NOMO-1 treated with DMSO at 0.1 percent for 48 hours (cell line): ENCODE measurements at regions not wholly inside any gene's neighbourhood (a gene's known extent, or its start where the extent isn't known, plus 50 kb on each side); places are given as distances from the start of the nearest gene placed in this dataset.
A peak's percentile ranks its signal among the peaks of the same experiment; 100 is the strongest.

ENCODE experiments used
- DNase-seq: peaks from one replicate; lab custom pipeline; 2025; ENCODE audit not compliant: unreplicated experiment; lab: John Stamatoyannopoulos, UW

DNA sequence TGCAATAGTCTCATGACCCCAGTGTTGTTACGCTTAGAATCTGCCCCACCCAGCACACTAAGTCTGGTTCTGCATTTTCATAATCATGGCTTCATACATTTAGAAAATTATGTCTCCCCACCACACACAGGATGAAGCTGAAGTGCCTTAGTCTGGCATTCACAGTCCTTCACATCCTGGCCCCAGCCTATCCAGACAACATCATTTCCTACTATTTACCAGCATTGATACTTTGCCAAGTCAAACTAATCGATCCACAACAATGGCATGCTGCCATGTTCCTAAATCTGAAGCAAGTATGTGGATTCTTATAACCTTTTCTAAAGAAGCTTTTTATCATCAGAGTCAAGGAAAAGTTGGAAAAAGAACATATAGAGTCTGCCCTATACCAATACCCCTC lies 132.4 kb upstream of the FBXL4 start:
- DNase-seq = no peak

DNA sequence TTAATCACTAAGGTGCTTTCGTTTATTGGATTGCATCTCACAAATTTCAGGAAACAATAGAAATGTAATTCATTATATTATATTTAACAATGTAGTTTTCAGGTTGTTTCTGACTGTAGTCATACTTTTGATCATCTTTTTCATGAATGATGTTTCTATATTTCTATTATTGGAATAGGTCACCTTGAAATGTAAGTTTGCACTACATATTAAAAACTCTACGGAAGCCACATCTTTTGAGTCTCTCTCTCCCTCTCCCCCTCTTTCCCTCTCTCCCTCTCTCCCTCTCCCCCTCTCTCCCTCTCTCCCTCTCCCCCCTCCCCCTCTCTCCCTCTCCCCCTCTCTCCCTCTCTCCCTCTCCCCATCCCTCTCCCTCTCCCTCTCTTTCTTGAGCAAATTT lies 131.3 kb upstream of the FBXL4 start:
- no peak for DNase-seq

DNA sequence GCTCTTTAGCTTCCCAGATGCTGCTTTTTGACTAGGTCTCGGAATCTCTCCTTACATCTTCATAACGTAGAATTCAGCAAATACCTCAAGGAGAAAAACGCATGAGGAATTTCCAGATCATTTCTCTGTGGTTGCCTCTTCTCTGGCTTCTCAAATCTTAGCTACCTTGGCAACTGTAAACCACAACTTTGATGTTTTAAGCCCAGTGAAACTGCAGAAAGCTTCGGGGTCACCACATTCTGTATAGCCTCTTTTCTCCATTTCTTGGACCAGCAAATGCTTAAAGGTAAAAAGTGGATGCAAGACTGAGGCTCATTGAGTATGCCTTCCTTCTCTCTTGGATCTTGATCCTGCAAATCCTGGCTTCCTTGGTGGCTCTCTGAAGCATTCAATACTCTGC lies 125.5 kb upstream of the FBXL4 start:
- DNase-seq = no peak

DNA sequence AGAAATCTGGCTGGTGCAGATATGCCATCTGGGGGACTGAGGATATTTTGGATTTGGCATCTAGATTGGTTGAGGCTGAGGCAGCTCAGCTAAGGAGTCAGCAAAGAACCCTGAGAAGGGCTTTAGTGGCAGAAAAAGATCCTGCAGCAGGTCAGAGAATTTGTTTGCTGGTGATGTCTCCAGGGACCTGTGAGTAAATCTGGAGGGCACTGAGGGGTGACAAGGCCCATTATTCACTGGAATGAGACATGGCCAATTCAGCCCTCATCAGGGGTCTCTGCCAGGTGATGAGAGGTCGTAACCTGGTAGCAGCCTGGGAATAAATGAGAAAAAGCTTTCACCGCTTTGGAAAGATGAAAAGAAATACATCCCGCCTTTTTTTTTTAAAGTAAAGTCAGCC lies 118.3 kb upstream of the FBXL4 start:
- DNase-seq = no peak

DNA sequence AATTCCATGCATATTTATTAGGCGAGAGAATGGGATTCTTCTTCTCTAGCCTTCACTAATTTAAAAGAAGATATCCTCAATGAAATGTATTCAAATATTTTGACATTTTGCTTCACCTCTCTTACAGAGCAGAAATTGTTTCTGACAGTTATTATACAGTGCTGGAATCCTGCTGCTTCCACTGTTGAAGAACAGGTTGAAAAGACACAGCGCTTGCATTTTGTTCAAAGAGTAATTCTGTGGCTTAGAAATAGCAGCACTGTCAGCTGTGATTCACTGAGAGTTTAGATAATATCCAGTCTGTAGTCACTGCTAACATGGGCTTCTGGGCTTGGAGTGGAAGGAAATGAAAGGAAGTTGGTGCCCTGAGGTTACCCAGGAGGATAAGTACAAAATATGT lies 117.1 kb upstream of the FBXL4 start:
- no peak for DNase-seq

DNA sequence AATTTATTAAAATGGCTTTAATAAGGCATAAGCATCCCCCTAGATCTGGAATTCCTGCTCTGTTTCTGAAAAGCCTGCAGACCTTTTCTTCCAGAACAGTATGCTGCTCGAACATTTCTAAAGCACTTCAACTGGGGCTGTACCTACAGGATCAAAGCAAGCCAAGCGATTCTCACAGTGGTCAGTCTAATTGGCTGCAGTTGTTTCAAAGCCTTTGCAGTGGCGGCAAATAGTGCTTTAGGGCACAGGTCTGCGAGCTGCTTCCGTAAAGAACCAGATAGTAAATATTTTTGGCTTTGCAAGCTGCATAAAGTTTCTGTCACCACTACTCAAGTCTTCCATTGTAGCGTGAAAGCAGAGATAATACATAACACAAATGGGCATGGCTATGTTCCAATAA lies 88.9 kb upstream of the FBXL4 start:
- DNase-seq = no peak

DNA sequence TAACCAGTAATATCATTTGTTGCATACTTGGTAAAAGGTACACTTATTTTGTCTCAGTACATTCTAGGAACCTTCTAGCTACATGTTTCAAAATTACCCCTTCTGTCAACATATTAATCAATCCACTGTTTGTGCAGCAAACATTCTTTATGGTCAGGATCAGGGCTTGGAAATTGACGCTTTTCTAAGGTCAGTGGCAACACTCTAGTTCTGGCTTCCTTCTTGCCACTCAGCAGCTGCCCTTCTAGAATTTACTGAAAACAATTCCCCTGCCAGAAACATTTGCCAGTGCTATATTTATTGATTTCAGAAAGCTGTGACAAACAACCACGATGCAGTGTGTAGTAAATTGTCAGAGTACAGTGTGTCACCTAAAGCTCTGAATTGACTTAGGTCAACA lies 84.7 kb upstream of the FBXL4 start:
- no peak for DNase-seq

DNA sequence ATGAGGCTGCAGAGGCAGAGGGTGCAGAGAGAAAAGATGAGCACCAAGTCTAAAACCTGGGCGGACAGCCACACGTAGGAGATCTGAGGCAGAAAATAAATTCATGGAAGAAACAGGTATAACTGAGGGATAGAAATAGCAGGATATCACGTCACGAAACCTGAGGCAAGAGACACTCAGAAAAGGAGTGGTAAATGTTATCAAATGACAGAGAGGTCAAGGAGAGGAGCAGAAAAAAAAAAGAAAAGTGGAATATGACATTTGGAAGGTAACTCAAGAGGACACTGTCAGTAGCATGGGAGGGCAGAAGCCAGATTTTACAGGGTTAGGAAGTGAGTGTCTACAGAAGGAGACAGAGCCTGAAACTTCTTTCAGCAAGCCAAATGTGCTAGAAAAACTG lies 84.2 kb upstream of the FBXL4 start:
- DNase-seq = no peak

DNA sequence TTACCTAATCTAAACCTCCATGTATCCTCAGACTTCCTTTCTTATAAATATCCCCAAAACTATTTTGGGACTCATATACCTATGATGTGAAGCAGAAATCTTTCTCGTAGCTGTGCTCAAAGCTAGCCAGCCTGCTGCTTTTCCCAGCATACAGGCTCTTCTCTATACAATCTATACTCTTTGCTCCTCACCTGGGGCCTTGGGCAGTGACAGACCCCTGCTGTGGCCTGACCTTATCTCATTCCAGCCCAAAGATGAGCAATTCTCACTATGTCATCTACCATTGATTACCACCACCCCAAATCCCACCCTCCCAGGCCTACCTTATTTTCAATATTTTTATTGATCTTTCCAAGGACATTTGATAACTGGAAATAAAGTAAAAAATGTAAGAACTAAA lies 83.2 kb upstream of the FBXL4 start:
- DNase-seq = no peak

DNA sequence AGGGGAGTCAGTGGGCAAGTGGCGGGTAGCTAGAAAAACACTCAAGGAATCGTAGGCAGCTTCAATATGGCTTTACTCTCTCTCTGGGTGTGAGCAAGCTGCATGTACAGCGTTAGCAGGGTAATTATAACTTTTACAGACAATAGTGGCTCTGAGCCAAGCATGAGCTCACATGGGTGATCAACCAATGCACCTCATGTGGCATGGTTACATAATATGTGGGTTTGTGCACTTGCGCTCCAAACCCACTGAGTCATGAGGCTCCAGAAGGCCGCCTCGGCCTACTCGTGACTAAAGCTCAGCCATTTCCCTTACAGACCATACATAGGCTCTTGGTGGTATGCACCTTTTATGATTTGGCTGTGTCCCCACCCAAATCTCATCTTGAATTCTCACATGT lies 78.4 kb upstream of the FBXL4 start:
- DNase-seq = no peak

DNA sequence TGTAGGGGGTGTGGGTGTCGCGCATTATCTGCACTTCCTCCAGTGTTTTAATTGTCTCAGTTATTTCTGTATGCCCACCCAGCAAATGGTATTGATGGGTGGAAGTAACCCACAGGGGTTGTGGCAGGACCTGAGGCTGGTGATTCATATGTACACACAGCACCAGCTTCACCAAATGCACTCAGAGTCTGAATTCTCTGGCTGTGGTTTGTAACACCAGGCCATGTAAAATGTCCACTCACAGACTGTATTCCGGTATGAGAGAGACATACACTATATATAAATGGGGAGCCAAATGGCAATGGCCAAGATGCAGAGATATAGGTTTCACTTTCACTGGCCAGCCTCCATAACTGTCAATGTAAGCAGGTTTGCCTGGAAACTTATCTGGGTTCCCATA lies 76.3 kb upstream of the FBXL4 start:
- no peak for DNase-seq

DNA sequence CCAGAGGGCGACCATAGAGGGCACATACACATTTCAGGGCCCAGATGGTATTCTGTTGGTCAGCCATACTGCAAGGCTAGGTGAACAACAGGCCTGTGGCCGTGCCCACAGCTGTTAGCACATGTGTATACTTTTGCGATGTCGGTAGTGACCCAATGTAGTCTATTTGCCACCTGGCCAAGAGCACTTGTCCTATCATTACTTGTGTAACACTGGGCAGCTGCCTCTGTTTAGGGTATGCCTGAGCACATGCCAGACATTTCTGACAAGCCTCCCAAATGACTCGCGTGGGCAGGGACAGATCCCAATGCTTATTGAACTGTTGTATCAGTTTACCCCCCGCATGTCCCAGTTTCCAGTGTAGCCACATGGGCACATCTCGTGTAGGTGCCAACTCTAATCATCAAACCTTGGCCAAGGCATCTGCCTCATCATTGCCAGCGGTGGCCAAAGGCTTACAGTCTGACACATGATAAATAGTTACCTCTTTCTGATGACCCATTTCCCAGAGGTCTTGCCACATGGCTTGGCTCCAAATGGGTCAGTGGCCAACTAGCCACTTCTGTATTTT lies 74.4 kb upstream of the FBXL4 start:
- DNase-seq = no peak

DNA sequence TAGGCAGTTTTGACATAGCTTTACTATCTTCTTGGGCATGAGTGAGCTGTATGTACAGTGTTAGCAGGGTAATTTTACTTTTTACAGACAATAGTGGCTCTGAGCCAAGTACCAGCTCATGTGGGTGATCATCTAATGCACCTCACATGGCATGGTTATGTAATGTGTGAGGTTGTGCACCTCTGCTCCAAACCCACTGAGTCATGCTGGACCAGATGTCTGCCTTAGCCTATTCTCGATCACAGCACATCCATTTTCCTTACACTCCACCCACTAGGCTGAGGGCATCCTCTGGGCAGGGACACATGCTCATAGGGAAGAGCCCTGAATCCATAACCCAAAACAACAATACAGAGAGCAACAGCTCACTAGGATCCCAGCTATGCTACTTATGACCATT lies 71.6 kb upstream of the FBXL4 start:
- DNase-seq = no peak

DNA sequence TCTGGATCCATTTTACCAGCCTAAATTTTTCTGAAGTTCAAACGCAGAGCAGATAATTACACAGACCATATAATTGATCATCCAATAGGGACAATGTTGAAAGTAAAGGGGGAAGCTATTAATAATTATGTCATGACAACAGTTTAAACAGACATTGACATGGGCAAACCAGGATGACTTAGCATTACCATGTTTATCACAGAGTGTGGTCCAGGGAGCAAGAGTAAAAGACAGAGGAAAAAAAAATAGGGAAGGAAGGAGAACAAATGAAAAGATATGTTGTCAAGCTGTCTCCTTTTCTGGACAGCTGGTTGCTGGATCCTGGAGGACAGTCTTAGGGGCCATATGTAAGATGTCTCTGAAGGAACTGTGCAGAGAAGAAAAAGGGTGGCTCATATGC lies 69.4 kb upstream of the FBXL4 start:
- no peak for DNase-seq

DNA sequence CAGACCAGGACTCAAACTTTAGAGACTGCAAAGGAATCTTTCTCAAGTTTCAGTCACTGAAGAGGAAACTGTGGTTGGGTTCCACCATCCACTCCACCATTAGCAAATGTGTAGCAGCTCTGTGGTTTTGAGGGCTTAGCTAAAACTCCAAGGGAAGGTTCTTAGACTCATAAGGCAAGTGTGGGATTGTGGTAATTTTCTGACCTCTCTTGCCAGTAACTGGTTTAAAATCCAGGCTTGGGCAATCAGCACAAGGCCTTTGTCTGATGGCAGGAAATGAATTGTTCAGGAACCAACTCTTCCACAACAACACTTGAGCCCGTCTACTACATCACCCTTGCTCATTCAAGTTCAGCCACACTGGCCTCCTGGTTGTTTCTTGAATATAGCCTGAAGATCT lies 68.6 kb upstream of the FBXL4 start:
- peak; percentile 27 for DNase-seq

DNA sequence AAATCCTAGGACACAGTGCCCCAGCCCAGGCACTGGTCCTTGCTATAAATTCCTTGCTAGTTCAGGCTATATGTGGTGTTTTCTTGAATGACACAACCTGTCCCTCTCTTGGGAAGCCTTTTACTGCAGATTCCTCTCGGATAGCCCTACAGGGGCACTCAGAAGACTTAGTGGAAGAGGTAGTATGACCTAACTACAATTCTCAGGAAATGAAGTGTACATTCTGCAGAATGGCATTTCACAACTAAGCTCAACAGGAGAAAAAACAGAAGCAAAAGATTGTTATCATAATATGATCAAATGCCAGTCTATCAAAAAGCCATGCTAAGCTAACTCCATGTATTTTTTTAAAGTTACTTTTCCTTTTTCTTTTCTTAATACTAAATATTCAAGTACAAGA lies 66.3 kb upstream of the FBXL4 start:
- DNase-seq = no peak

DNA sequence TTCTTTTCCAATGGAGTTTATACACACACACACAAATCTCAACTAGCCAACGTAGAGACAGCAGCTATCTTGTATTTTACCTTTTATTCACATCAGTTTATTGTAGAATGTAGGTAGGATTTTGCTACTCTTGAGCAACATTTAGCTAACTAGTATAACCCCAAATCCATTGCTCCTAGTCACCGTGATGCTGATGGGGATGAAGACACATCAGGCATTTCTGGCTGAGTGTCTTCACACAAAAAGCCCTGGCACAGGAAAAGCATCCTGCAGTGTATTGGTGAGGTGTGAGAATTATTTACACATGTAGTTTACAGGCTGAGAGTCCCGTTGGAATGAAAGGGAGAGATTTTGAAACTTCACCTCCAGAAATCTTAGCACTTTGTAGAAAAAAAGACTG lies 65.9 kb upstream of the FBXL4 start:
- DNase-seq = no peak

DNA sequence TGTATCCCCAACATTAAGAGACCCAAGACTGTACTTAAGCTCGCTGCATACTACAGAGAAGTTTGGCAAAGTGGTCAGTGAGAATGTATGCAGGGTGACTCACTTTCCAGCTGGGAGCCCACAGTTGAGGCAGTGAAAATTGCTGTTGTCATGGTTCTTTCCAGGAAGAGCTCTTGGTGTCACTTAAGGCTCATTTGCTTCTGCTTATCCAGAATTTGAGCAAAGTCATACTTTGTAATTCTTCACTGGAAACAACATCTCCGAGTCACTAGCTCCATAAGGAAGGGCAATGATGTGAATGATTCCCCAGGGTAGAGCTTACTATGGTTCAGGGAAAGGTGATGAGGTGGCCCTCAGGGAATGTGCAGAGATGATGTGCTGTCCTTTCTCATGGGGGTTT lies 65.4 kb upstream of the FBXL4 start:
- no peak for DNase-seq

DNA sequence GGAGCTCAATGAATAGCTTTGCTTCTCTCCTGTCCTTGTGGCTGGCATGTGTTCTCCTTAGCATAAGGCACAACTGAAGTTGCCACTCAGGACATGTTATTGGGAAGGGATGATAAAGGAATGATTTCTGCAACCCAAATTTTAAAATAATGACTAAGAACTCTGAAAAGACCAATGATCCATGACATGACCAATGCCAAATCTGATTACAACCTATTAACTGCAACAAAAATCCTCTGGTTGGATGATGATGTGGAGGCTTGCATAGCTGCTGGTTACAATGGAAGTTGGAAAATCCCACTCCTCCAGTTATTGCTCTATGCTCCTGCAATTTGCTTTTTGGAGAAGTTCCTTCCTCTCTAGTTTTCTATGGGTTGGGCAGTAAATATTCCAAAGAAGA lies 63.4 kb upstream of the FBXL4 start:
- DNase-seq = no peak

DNA sequence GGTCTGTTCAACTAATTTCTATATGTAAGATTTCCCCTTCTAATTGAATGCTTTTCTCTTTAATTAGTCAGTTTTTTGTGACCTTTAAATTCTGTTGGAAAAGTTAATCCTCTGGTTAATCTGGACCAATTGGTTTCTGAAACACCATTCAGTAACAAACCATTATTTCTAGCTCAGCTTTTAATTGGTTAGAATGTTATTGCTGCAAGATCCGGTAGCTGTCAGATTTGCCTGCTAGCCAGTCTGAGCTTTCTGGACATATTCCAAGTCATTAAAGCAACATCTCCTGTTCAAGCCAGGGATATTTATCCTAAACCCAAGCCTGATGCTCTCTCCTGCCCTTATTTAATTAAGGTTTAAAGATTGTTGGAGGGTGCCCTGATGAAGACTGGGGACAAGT lies 55.1 kb upstream of the FBXL4 start:
- DNase-seq = no peak

DNA sequence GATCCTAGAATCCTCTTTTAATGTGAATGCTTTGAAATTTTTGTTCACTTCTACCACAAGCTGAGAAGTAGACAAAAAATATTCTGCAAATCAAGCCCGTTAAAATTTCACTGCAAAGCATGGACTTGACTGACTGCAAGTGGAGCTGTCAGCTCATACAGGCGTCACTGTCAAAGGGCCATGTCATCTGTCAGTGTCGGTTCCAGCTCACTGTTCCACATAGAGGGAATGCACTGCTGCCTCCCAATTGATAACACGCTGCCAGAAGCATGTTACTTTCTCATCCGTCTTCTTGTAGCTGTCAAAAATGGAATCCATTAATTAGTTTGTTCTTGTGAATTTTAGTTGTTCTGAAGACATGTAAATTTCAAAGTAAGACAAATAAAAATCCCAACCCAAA lies 50.4 kb upstream of the FBXL4 start:
- no peak for DNase-seq
